ENCODE measurements at regions not wholly inside any gene's neighbourhood (a gene's known extent, or its start where the extent isn't known, plus 50 kb on each side); places are given as distances from the start of the nearest gene placed in this dataset.

GRCh38 chr3:11724615-11725339 lies 81.1 kb upstream of the VGLL4 start:
- TF ChIP-seq EP300 (IDR thresholded peaks at IDR 0.05): no peak
- no peak for TF ChIP-seq CTCF (IDR thresholded peaks at IDR 0.05)
- no peak for TF ChIP-seq POLR2AphosphoS5 (IDR thresholded peaks at IDR 0.05)

Measured in sigmoid colon (tissue), 4 donors.